K562 (cell line): ENCODE measurements at regions not wholly inside any gene's neighbourhood (a gene's known extent, or its start where the extent isn't known, plus 50 kb on each side); places are given as distances from the start of the nearest gene placed in this dataset.

ENCODE experiments used
- CSDE1 ChIP-seq, 2 experiments: fragments of 450-650 bp; IDR thresholded peaks; 2 replicates each; pipeline ENCODE4 v1.6.1; 2016; ENCODE audit warnings: mild to moderate bottlenecking in 1 of 2
- ETV6 ChIP-seq, 3 experiments: fragments of 150-350 bp in 1 of 3; sonication (generic) in 1 of 3; formaldehyde crosslinking in 1 of 3; IDR thresholded peaks; 2 replicates each; pipeline versions ENCODE4 v1.6.1 to v1.8.0; 2014 to 2022; ENCODE audit warnings: borderline replicate concordance in 2 of 3, low read depth in 2 of 3, antibody characterized with exemption in 1 of 3, low read length in 1 of 3, mild to moderate bottlenecking in 1 of 3, missing genetic modification reagents in 1 of 3
- EWSR1 ChIP-seq: fragments of 450-650 bp; IDR thresholded peaks from 2 replicates; pipeline ENCODE4 v1.6.1; 2018; ENCODE audit warnings: borderline replicate concordance, mild to moderate bottlenecking, low read depth, moderate library complexity; ENCODE audit not compliant: partially characterized antibody
- EZH2 ChIP-seq: IDR thresholded peaks from 2 replicates; pipeline ENCODE4 v1.6.1; 2012; ENCODE audit warnings: low read depth, mild to moderate bottlenecking, inconsistent platforms, low read length, borderline replicate concordance
- GTF2E2 ChIP-seq: fragments of 200-800 bp; sonication (Bioruptor generic); IDR thresholded peaks from 2 replicates; pipeline ENCODE4 v1.6.1; 2016; ENCODE audit warnings: missing genetic modification characterization, missing compliant biosample characterization
- HMG20B ChIP-seq: fragments of 250-450 bp; sonication (Bioruptor Pico); IDR thresholded peaks from 2 replicates; pipeline ENCODE4 v1.5.0; 2021; ENCODE audit warnings: mild to moderate bottlenecking
- HMGN3 ChIP-seq: IDR thresholded peaks from 2 replicates; pipeline ENCODE4 v1.6.1; 2011; ENCODE audit warnings: borderline replicate concordance, low read depth, mild to moderate bottlenecking, mixed read lengths, low read length; ENCODE audit not compliant: insufficient read length; ENCODE audit errors: extremely low read depth
- HNRNPH1 ChIP-seq: fragments of 200-400 bp; formaldehyde crosslinking; optimal IDR thresholded peaks from 2 replicates; pipeline ENCODE3; 2017; ENCODE audit warnings: low read depth, mild to moderate bottlenecking, low read length, moderate library complexity
- HNRNPK ChIP-seq: fragments of 200-400 bp; formaldehyde crosslinking; IDR thresholded peaks from one replicate; pipeline ENCODE4 v1.6.1; 2018; ENCODE audit warnings: mild to moderate bottlenecking, low read depth, low read length; ENCODE audit not compliant: poor library complexity, severe bottlenecking
- KDM4B ChIP-seq, 2 experiments: fragments of 450-650 bp in 1 of 2; sonication (generic) in 1 of 2; IDR thresholded peaks; 2 replicates each; pipeline ENCODE4 v1.6.1; 2016 to 2017; ENCODE audit warnings: borderline replicate concordance in 2 of 2, antibody characterized with exemption in 1 of 2, low read depth in 1 of 2, mild to moderate bottlenecking in 1 of 2
- POLR2G ChIP-seq: fragments of 200-400 bp; formaldehyde crosslinking; IDR thresholded peaks from 2 replicates; pipeline ENCODE4 v1.6.1; 2017; ENCODE audit warnings: low read depth, mild to moderate bottlenecking, antibody characterized with exemption, low read length, moderate library complexity
- ZBTB8A ChIP-seq: fragments of 450-650 bp; IDR thresholded peaks from 2 replicates; pipeline ENCODE4 v1.6.1; 2018; ENCODE audit warnings: mild to moderate bottlenecking, moderate library complexity; ENCODE audit not compliant: partially characterized antibody
- ZNF253 ChIP-seq: fragments of 250-450 bp; sonication (Bioruptor Pico); conservative IDR thresholded peaks from 2 replicates; pipeline ENCODE4 v1.6.1; 2021; ENCODE audit warnings: mild to moderate bottlenecking
- ZNF3 ChIP-seq: fragments of 250-450 bp; sonication (Bioruptor Pico); IDR thresholded peaks from 2 replicates; pipeline ENCODE4 v1.5.0; 2021; ENCODE audit warnings: mild to moderate bottlenecking, moderate library complexity
- ZNF696 ChIP-seq: fragments of 250-450 bp; sonication (Bioruptor Pico); conservative IDR thresholded peaks from 2 replicates; pipeline ENCODE4 v1.4.0; 2020; ENCODE audit warnings: mild to moderate bottlenecking, moderate library complexity
- ZNF77 ChIP-seq: fragments of 250-450 bp; sonication (Bioruptor Pico); IDR thresholded peaks from 2 replicates; pipeline ENCODE4 v1.5.0; 2020
- TF ChIP-seq, protein P1 (sequence below), 2 experiments: fragments of 450-650 bp in 1 of 2; IDR thresholded peaks; 2 replicates each; pipeline ENCODE4 v1.6.1; 2011 to 2017; ENCODE audit warnings: low read depth in 2 of 2, antibody characterized with exemption in 1 of 2, borderline replicate concordance in 1 of 2, low read length in 1 of 2, mild to moderate bottlenecking in 1 of 2, mixed read lengths in 1 of 2; ENCODE audit not compliant: control insufficient read depth in 1 of 2
- TF ChIP-seq, protein P2 (sequence below): fragments of 450-650 bp; conservative IDR thresholded peaks from 2 replicates; pipeline ENCODE4 v1.6.1; 2016; ENCODE audit warnings: missing genetic modification characterization, low read depth, mild to moderate bottlenecking, missing compliant biosample characterization, moderate library complexity
- TF ChIP-seq, protein P3 (sequence below): fragments of 250-450 bp; sonication (Bioruptor Pico); IDR thresholded peaks from 2 replicates; pipeline ENCODE4 v1.8.0; 2022; ENCODE audit warnings: moderate library complexity, mild to moderate bottlenecking, inconsistent platforms
- TF ChIP-seq, protein P4 (sequence below): fragments of 450-650 bp; IDR thresholded peaks from 2 replicates; pipeline ENCODE4 v1.7.0; 2016; ENCODE audit warnings: borderline replicate concordance

DNA sequence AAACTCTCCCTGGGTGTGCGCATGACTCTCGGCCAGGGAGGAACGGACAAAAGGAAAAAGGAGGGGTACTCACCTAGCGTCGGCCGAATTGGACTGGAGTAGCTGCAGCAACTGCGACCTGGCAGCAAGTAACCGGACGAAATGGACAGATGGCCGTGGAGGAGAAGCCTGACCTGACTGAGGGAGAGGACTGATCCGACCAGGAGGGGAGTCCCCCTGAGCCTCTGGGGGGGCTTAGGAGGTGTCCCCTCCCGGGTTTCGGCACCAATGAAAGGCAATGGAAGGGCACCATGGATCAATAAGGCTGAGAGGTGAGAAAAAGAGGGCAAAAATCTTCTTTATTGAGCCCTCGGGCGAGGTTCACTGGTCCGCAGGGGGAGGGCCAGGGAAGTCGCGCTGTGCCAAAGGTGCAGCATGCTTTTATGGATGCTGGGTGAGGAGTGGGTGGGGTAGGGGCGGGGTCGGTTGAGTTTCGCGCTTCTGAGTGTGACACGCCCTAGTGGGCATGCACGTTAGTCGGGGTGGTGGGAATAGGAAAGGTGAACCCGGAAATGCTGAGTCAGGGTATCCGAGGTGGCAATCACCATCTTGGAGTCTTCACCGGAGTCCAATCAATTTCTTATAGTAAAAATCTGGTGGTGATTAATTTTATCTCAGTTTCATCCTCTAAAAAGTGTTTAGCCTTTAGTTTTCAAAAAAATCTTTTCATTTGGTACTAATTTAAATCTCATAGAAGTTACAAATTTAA lies 638.5 kb upstream of the DPP6 start (continued):
- TF ChIP-seq, protein P1, sequence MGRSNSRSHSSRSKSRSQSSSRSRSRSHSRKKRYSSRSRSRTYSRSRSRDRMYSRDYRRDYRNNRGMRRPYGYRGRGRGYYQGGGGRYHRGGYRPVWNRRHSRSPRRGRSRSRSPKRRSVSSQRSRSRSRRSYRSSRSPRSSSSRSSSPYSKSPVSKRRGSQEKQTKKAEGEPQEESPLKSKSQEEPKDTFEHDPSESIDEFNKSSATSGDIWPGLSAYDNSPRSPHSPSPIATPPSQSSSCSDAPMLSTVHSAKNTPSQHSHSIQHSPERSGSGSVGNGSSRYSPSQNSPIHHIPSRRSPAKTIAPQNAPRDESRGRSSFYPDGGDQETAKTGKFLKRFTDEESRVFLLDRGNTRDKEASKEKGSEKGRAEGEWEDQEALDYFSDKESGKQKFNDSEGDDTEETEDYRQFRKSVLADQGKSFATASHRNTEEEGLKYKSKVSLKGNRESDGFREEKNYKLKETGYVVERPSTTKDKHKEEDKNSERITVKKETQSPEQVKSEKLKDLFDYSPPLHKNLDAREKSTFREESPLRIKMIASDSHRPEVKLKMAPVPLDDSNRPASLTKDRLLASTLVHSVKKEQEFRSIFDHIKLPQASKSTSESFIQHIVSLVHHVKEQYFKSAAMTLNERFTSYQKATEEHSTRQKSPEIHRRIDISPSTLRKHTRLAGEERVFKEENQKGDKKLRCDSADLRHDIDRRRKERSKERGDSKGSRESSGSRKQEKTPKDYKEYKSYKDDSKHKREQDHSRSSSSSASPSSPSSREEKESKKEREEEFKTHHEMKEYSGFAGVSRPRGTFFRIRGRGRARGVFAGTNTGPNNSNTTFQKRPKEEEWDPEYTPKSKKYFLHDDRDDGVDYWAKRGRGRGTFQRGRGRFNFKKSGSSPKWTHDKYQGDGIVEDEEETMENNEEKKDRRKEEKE (IDR thresholded peaks at IDR 0.05; ENCODE audit: borderline replicate concordance in 1 of 2, control insufficient read depth in 1 of 2, low read depth in 2 of 2, low read length in 1 of 2) = no peak
- TF ChIP-seq ZNF253 (CRISPR knock-in tag) = no peak
- TF ChIP-seq HMGN3 = no peak
- no peak; the same call in 1 of the 2 replicates for TF ChIP-seq ZNF3 (CRISPR knock-in tag)
- TF ChIP-seq CSDE1 (IDR thresholded peaks at IDR 0.05) = no peak
- TF ChIP-seq ZNF696 (CRISPR knock-in tag) = no peak
- TF ChIP-seq EWSR1 = no peak
- no peak for TF ChIP-seq ZBTB8A
- TF ChIP-seq HMG20B (CRISPR knock-in tag) = no peak
- TF ChIP-seq EZH2 = no peak
- peak; percentile 97 for TF ChIP-seq GTF2E2 (tag)
- TF ChIP-seq ETV6 (IDR thresholded peaks at IDR 0.05; ENCODE audit: borderline replicate concordance in 1 of 2, low read depth in 2 of 2, low read length in 1 of 2) = peak in 1 of 2 experiments; percentile 14; a peak in 1 of 4 replicates
- TF ChIP-seq ETV6 (CRISPR knock-in tag; IDR thresholded peaks at IDR 0.05; ENCODE audit: borderline replicate concordance) = no peak
- TF ChIP-seq, protein P2, sequence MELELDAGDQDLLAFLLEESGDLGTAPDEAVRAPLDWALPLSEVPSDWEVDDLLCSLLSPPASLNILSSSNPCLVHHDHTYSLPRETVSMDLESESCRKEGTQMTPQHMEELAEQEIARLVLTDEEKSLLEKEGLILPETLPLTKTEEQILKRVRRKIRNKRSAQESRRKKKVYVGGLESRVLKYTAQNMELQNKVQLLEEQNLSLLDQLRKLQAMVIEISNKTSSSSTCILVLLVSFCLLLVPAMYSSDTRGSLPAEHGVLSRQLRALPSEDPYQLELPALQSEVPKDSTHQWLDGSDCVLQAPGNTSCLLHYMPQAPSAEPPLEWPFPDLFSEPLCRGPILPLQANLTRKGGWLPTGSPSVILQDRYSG = peak; percentile 38; the same call in 1 of the 2 replicates
- TF ChIP-seq HNRNPK = no peak
- peak; percentile 95 for TF ChIP-seq POLR2G
- TF ChIP-seq, protein P3, sequence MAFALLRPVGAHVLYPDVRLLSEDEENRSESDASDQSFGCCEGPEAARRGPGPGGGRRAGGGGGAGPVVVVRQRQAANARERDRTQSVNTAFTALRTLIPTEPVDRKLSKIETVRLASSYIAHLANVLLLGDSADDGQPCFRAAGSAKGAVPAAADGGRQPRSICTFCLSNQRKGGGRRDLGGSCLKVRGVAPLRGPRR (CRISPR knock-in tag) = no peak
- no peak for TF ChIP-seq ZNF77
- TF ChIP-seq, protein P4, sequence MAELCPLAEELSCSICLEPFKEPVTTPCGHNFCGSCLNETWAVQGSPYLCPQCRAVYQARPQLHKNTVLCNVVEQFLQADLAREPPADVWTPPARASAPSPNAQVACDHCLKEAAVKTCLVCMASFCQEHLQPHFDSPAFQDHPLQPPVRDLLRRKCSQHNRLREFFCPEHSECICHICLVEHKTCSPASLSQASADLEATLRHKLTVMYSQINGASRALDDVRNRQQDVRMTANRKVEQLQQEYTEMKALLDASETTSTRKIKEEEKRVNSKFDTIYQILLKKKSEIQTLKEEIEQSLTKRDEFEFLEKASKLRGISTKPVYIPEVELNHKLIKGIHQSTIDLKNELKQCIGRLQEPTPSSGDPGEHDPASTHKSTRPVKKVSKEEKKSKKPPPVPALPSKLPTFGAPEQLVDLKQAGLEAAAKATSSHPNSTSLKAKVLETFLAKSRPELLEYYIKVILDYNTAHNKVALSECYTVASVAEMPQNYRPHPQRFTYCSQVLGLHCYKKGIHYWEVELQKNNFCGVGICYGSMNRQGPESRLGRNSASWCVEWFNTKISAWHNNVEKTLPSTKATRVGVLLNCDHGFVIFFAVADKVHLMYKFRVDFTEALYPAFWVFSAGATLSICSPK = no peak
- TF ChIP-seq HNRNPH1 = no peak
- peak in 1 of 2 experiments; percentile 26; a peak in 1 of 4 replicates for TF ChIP-seq KDM4B (IDR thresholded peaks at IDR 0.05; ENCODE audit: borderline replicate concordance in 2 of 2, low read depth in 1 of 2)
